GM18505 (cell line): ENCODE measurements at regions not wholly inside any gene's neighbourhood (a gene's known extent, or its start where the extent isn't known, plus 50 kb on each side); places are given as distances from the start of the nearest gene placed in this dataset.
"Not testable (repeated sequence)": the region's sequence is repeated elsewhere in the genome, so short reads cannot be mapped to it uniquely, and the experiment has no call there.

Experiments used
- ATAC-seq: cut with Tn5 transposase; IDR thresholded peaks from one replicate; pipeline ENCODE4 v1.9.1; 2021; ENCODE audit not compliant: unreplicated experiment
- POLR2A ChIP-seq: IDR thresholded peaks from 4 replicates; pipeline ENCODE4 v1.6.1; 2011; ENCODE audit warnings: borderline replicate concordance; ENCODE audit not compliant: insufficient read depth, insufficient read length; ENCODE audit errors: extremely low read depth

- no peak for TF ChIP-seq POLR2A
- no peak for ATAC-seq
Measured at GRCh38 chr13:50468849-50469669, 374.4 kb downstream of the DLEU7 start.

DNA sequence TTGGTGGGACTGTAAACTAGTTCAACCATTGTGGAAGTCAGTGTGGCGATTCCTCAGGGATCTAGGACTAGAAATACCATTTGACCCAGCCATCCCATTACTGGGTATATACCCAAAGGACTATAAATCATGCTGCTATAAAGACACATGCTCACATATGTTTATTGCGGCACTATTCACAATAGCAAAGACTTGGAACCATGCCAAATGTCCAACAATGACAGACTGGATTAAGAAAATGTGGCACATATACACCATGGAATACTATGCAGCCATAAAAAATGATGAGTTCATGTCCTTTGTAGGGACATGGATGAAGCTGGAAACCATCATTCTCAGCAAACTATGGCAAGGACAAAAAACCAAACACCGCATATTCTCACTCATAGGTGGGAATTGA is 370.4 kb downstream of the DLEU7 start:
- not testable (repeated sequence) for ATAC-seq

GRCh38 chr13:50474088-50474662 is 369.3 kb downstream of the DLEU7 start:
- no peak for ATAC-seq
- no peak for TF ChIP-seq POLR2A

- no peak for TF ChIP-seq POLR2A
- ATAC-seq, result no peak
Measured at GRCh38 chr13:50476577-50477285, 366.8 kb downstream of the DLEU7 start.

GRCh38 chr13:50481936-50482335 is 361.6 kb downstream of the DLEU7 start:
- TF ChIP-seq POLR2A, result no peak
- ATAC-seq, result no peak

- no peak for TF ChIP-seq POLR2A
- no peak for ATAC-seq
Measured at GRCh38 chr13:50483416-50483815, 360.1 kb downstream of the DLEU7 start.

DNA sequence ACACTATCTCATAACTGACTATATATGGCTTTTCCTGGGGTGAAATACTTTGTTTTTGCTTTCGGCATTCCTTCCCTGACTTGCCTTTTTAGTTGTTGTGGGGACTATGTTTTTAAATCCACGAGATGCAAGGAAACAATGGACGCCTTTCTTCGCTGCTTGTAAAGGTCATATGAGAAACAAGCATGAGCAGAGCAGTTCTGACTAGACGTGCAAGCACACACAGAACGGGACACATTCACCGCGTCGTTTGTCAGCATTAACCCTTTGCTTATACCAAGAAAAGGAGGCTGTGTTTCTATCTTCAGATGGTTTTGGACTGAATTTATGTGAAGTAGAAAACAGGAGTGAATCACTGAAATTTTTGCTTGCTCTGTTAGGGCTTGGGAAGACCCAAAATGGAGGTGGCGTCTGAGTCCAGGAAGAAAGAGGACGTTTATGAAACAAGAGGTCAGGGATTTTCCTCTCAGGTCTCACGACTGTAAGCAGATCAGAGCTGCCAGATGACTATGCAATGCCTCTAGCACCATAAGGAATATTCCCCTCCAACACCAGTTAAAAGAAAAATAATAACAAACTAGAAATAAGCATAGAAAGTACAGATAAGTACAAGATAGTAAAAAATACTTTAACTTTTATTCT is 358.9 kb downstream of the DLEU7 start:
- no peak for ATAC-seq
- no peak for TF ChIP-seq POLR2A

- no peak for TF ChIP-seq POLR2A
Measured at GRCh38 chr13:50485979-50486935, 357.2 kb downstream of the DLEU7 start.

DNA sequence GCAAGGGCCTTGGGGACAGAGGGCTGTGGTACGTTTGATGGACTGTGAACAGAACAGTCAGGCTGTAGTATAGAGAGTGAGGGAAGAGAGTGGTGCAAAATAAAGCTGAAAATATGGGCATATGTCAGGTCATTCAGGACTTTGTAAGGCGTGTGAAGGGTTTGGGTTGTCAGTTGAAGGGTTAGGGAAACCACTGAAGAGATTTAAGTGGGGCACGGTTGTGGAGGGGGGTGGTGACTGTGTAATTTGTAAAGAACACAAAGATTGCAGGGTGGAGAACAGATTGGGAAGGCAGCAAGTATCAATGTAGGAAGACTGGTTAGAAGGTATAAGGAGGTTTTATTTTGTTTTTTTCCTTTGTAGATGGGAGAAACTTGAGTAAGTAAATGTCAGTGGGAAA is 349.8 kb downstream of the DLEU7 start:
- ATAC-seq, result no peak
- no peak for TF ChIP-seq POLR2A

More at GRCh38 chr13:50485979-50486935, 357.2 kb downstream of the DLEU7 start:
- ATAC-seq, result no peak

GRCh38 chr13:50494138-50494537 is 349.4 kb downstream of the DLEU7 start:
- no peak for TF ChIP-seq POLR2A
- ATAC-seq, result no peak

- ATAC-seq, result not testable (repeated sequence)
Measured at GRCh38 chr13:50503212-50503611, 340.3 kb downstream of the DLEU7 start.

- no peak for ATAC-seq
- TF ChIP-seq POLR2A, result no peak
Measured at GRCh38 chr13:50509167-50509566, 334.3 kb downstream of the DLEU7 start.
